Body of pancreas (tissue), 4 donors: ENCODE measurements at regions not wholly inside any gene's neighbourhood (a gene's known extent, or its start where the extent isn't known, plus 50 kb on each side); places are given as distances from the start of the nearest gene placed in this dataset.

ENCODE experiments used
- CTCF ChIP-seq, 7 experiments: fragments of 450-650 bp in 4 of 7; fragments of 200-600 bp in 3 of 7; sonication (generic) in 3 of 7; IDR thresholded peaks; one replicate each; pipeline ENCODE4 v1.5.1; 2016 to 2019; ENCODE audit warnings: antibody characterized with exemption in 7 of 7
- POLR2A ChIP-seq, 3 donors: fragments of 450-650 bp; IDR thresholded peaks; one replicate each; pipeline ENCODE4 v1.6.1; 2016; ENCODE audit warnings: antibody characterized with exemption in 3 of 3, mild to moderate bottlenecking in 2 of 3

- no peak for TF ChIP-seq POLR2A (IDR thresholded peaks at IDR 0.05)
- TF ChIP-seq CTCF (IDR thresholded peaks at IDR 0.05) = no peak
Measured at GRCh38 chr2:125491663-125492062, 1164.3 kb upstream of the GYPC start.
